ENCODE measurements at regions not wholly inside any gene's neighbourhood (a gene's known extent, or its start where the extent isn't known, plus 50 kb on each side); places are given as distances from the start of the nearest gene placed in this dataset.

GRCh38 chrX:45842207-45842925 is 641.7 kb upstream of the DIPK2B start:
- TF ChIP-seq CTCF (conservative IDR thresholded peaks at IDR 0.05; ENCODE audit: control insufficient read depth, insufficient read depth, low read depth, low read length) = no peak
- H3K4me3 ChIP-seq (ENCODE audit: control insufficient read depth, low read depth, low read length) = no peak overlapping the region
- no peak for DNase-seq (ENCODE audit: low read depth)

- H3K4me3 ChIP-seq (ENCODE audit: control insufficient read depth, low read depth, low read length) = no peak overlapping the region
- TF ChIP-seq CTCF (conservative IDR thresholded peaks at IDR 0.05; ENCODE audit: control insufficient read depth, insufficient read depth, low read depth, low read length) = no peak
- DNase-seq (ENCODE audit: low read depth) = no peak
Measured at GRCh38 chrX:45840411-45840950, 639.8 kb upstream of the DIPK2B start.

DNA sequence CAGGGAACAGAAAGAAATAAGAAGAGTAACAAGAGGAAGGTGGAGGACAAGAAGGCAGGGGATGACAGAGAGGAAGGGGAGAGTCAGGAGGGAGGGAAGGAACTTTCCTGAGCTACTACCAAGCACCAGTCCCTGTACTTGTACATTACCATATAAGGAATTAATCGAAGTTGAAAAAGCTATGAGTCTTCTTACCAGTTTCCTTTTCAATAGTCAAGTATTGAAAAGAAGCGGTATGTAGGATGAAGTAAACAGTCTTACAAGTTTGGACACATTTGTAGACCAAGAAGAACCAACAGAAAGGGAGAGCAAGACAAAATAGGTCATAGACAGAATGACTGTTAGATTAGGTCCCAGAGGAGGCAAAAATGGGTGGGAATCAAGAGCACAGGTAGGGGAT is 629.7 kb upstream of the DIPK2B start:
- H3K4me3 ChIP-seq (ENCODE audit: control insufficient read depth, low read depth, low read length) = no peak overlapping the region
- no peak for DNase-seq (ENCODE audit: low read depth)
- TF ChIP-seq CTCF (conservative IDR thresholded peaks at IDR 0.05; ENCODE audit: control insufficient read depth, insufficient read depth, low read depth, low read length) = no peak

DNA sequence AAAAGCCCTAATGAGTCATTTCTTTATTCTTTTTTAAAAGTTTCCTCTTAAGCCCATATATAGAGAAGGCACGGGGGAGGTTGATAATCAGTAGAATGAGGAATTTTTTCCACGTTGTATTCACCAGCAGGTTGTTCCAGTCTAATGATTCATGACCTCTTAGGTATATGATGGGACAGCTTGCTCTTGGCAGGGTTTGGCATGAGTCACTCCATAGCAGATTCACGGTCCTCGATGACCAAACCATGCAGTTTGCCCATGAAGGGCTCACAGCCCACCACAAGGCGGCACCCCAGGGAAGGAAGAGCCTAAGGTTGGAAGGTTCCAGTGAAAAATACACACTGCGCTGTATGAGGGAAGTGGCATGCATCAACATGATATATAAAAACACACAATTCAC is 623.8 kb upstream of the DIPK2B start:
- DNase-seq (ENCODE audit: low read depth) = peak; percentile 95
- TF ChIP-seq CTCF (conservative IDR thresholded peaks at IDR 0.05; ENCODE audit: control insufficient read depth, insufficient read depth, low read depth, low read length) = peak; percentile 81
- H3K4me3 ChIP-seq (ENCODE audit: control insufficient read depth, low read depth, low read length) = no peak overlapping the region

GRCh38 chrX:45823536-45823935 is 622.9 kb upstream of the DIPK2B start:
- no peak for DNase-seq (ENCODE audit: low read depth)
- no peak overlapping the region for H3K4me3 ChIP-seq (ENCODE audit: control insufficient read depth, low read depth, low read length)
- no peak for TF ChIP-seq CTCF (conservative IDR thresholded peaks at IDR 0.05; ENCODE audit: control insufficient read depth, insufficient read depth, low read depth, low read length)

DNA sequence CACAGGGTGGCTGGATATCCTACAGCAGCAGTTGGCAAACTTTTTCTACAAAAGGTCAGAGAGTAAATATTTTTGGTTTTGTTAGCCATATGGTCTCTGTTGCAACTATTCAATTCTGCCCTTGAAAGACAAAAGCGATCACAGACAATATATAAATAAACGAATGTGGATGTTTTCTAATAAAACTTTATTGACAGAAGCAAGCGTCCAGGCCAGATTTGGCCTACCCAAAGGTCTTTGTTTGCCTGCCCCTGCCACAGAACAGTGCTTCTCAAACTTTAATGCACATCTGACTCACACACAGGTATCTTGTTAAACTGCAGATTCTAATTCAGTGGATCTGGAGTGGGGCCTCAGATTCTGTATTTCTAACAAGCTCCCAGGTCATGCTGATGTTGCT is 621.4 kb upstream of the DIPK2B start:
- H3K4me3 ChIP-seq (ENCODE audit: control insufficient read depth, low read depth, low read length) = no peak overlapping the region
- no peak for DNase-seq (ENCODE audit: low read depth)
- TF ChIP-seq CTCF (conservative IDR thresholded peaks at IDR 0.05; ENCODE audit: control insufficient read depth, insufficient read depth, low read depth, low read length) = no peak
